DND-41 (cell line): ENCODE measurements at regions not wholly inside any gene's neighbourhood (a gene's known extent, or its start where the extent isn't known, plus 50 kb on each side); places are given as distances from the start of the nearest gene placed in this dataset.

Source experiments
- CTCF ChIP-seq: IDR thresholded peaks from 2 replicates; pipeline ENCODE4 v1.5.1; 2012; ENCODE audit warnings: borderline replicate concordance, low read length, moderate library complexity, mild to moderate bottlenecking; ENCODE audit not compliant: poor library complexity, severe bottlenecking; ENCODE audit errors: extremely low read depth
- EZH2 ChIP-seq: IDR thresholded peaks from 3 replicates; pipeline ENCODE4 v1.6.1; 2012; ENCODE audit warnings: borderline replicate concordance, low read depth, mild to moderate bottlenecking, moderate library complexity, low read length, inconsistent platforms; ENCODE audit not compliant: severe bottlenecking

DNA sequence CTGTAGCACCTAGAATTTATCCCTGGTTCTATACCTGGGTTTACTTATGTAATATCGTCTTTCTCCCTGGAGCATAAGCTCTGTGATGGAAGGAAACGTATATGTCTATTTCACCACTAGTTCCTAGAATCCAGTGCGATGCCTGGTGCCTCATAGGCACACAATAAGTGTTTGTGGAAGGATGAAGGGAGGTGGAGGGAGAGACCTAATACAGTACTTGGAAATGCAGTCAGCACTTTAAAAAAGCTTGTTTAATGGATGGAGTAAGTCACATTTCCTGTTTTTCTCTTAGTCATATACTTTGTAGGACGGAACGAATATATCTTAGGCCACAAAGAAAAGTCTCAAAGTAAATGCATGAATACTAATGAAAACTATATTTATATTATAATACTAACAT is 186.5 kb upstream of the HMGA2 start:
- TF ChIP-seq CTCF (no peak), EZH2 (no peak)
